M059J (cell line): ENCODE measurements at regions not wholly inside any gene's neighbourhood (a gene's known extent, or its start where the extent isn't known, plus 50 kb on each side); places are given as distances from the start of the nearest gene placed in this dataset.
"Not testable (repeated sequence)": the region's sequence is repeated elsewhere in the genome, so short reads cannot be mapped to it uniquely, and the experiment has no call there.

Experiments used
- DNase-seq: peaks from one replicate; pipeline ENCODE4 v3.0.0-alpha.2; 2012; ENCODE audit warnings: low read depth

- no peak for DNase-seq
Observed at GRCh38 chr3:147240581-147240980, 165.8 kb downstream of the ZIC4 start.

- DNase-seq: no peak
Observed at GRCh38 chr3:147237991-147238390, 168.4 kb downstream of the ZIC4 start.

- not testable (repeated sequence) for DNase-seq
Observed at GRCh38 chr3:147231980-147232379, 174.4 kb downstream of the ZIC4 start.

- DNase-seq: no peak
Observed at GRCh38 chr3:147231111-147231510, 175.2 kb downstream of the ZIC4 start.

- no peak for DNase-seq
Observed at GRCh38 chr3:147222291-147222690, 184.1 kb downstream of the ZIC4 start.

GRCh38 chr3:147218965-147219364, 187.4 kb downstream of the ZIC4 start:
- DNase-seq: no peak

GRCh38 chr3:147216143-147216673, 190.1 kb downstream of the ZIC4 start:
- no peak for DNase-seq

GRCh38 chr3:147215660-147216059, 190.7 kb downstream of the ZIC4 start:
- DNase-seq: no peak

- DNase-seq: no peak
Observed at GRCh38 chr3:147213633-147214032, 192.7 kb downstream of the ZIC4 start.

- DNase-seq: no peak
Observed at GRCh38 chr3:147210676-147211075, 195.7 kb downstream of the ZIC4 start.

- DNase-seq: no peak
Observed at GRCh38 chr3:147201086-147201485, 205.3 kb downstream of the ZIC4 start.

GRCh38 chr3:147200545-147200944, 205.8 kb downstream of the ZIC4 start:
- no peak for DNase-seq

GRCh38 chr3:147197739-147198138, 208.6 kb downstream of the ZIC4 start:
- no peak for DNase-seq

GRCh38 chr3:147195887-147196286, 210.5 kb downstream of the ZIC4 start:
- no peak for DNase-seq

- peak; percentile 60 for DNase-seq
Observed at GRCh38 chr3:147191795-147192385, 214.5 kb downstream of the ZIC4 start.

- no peak for DNase-seq
Observed at GRCh38 chr3:147189016-147189415, 217.3 kb downstream of the ZIC4 start.

- no peak for DNase-seq
Observed at GRCh38 chr3:147187687-147188086, 218.7 kb downstream of the ZIC4 start.

GRCh38 chr3:147185781-147186180, 220.6 kb downstream of the ZIC4 start:
- DNase-seq: no peak

- no peak for DNase-seq
Observed at GRCh38 chr3:147184794-147185193, 221.5 kb downstream of the ZIC4 start.

- no peak for DNase-seq
Observed at GRCh38 chr3:147173257-147173656, 233.1 kb downstream of the ZIC4 start.

GRCh38 chr3:147162743-147163142, 243.6 kb downstream of the ZIC4 start:
- DNase-seq: no peak

GRCh38 chr3:147161833-147162232, 244.5 kb downstream of the ZIC4 start:
- no peak for DNase-seq

GRCh38 chr3:147160984-147161383, 245.4 kb downstream of the ZIC4 start:
- DNase-seq: no peak

GRCh38 chr3:147159141-147159540, 247.2 kb downstream of the ZIC4 start:
- DNase-seq: no peak
